ENCODE measurements at regions not wholly inside any gene's neighbourhood (a gene's known extent, or its start where the extent isn't known, plus 50 kb on each side); places are given as distances from the start of the nearest gene placed in this dataset.
A peak's percentile ranks its signal among the peaks of the same experiment; 100 is the strongest.

DNA sequence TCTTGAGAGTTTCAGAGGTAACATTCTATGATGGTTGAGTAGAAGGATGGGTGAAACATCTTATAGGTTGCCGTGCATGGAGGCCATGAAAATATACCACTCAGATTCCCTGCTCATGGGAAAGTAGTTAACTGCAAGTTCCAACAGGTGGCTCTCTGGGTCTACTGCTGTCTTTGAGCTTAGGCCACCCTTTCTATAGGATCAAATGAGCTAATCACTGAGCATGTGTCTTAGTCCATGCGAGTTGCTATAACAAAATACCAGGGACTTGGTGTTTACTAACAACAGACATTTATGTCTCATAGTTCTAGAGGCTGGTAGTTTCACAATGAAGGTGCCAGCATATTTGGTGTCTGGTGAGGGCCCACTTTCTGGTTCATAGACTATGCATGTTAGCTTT, 144.8 kb upstream of the UNC5C start:
- DNase-seq (ENCODE audit: low read depth, low spot score) = peak; percentile 15
- no TSS peak for BruUV-seq (replicated peaks)
- CTCF ChIA-PET = interaction anchor here (1.0 kb wide), 1 partner anchor 1460 kb away, joined by 5 read pairs; no protein-coding TSS in a partner anchor

More for the DNA sequence above, 144.8 kb upstream of the UNC5C start:
- Histone ChIP-seq H3K9me3 (ENCODE audit: control insufficient read depth in 1 of 2, insufficient read depth in 1 of 2, low read depth in 1 of 2, low read length in 2 of 2) (no peaks in the 10 kb centered on the region), H4K20me1 (ENCODE audit: insufficient read depth) (no peaks in the 10 kb centered on the region), H3K27me3 (ENCODE audit: insufficient read depth, low read length) (no peaks in the 10 kb centered on the region), H3K27ac (ENCODE audit: low read depth, low read length) (no peak overlapping the region), H2AFZ (ENCODE audit: low read depth, low read length, poor library complexity, severe bottlenecking) (no peak overlapping the region), H3K79me2 (ENCODE audit: insufficient read depth, low read length) (no peaks in the 10 kb centered on the region), H3K36me3 (ENCODE audit: control insufficient read depth in 1 of 2, insufficient read depth in 2 of 2, low read length in 2 of 2) (no peaks in the 10 kb centered on the region), H3K9me2 (ENCODE audit: insufficient read depth) (no peaks in the 10 kb centered on the region), H3K4me2 (ENCODE audit: low read length) (no peak overlapping the region), H3K4me3 (replicated peaks in 1 of 2; ENCODE audit: low read depth in 1 of 2, low read length in 2 of 2) (no peak overlapping the region), H3K4me1 (ENCODE audit: control insufficient read depth in 1 of 2, insufficient read depth in 2 of 2, low read length in 2 of 2) (no peaks in the 10 kb centered on the region), H3K9ac (ENCODE audit: low read length) (no peak overlapping the region)
- TF ChIP-seq ZFX (IDR thresholded peaks at IDR 0.05) (no peak), EZH2phosphoT487 (IDR thresholded peaks at IDR 0.05; ENCODE audit: borderline replicate concordance) (no peak), CTCF (IDR thresholded peaks at IDR 0.05 in 2 of 3, conservative IDR thresholded peaks at IDR 0.05 in 1 of 3; ENCODE audit: borderline replicate concordance in 1 of 3, insufficient read depth in 1 of 3, low read depth in 2 of 3, low read length in 2 of 3) (peak in 2 of 3 experiments; percentile 16 to 28; a peak in 2 of 6 replicates), RAD21 (IDR thresholded peaks at IDR 0.05; ENCODE audit: low read depth) (peak; percentile 43; the same call in 1 of the 2 replicates)
- TF ChIP-seq, protein P1, sequence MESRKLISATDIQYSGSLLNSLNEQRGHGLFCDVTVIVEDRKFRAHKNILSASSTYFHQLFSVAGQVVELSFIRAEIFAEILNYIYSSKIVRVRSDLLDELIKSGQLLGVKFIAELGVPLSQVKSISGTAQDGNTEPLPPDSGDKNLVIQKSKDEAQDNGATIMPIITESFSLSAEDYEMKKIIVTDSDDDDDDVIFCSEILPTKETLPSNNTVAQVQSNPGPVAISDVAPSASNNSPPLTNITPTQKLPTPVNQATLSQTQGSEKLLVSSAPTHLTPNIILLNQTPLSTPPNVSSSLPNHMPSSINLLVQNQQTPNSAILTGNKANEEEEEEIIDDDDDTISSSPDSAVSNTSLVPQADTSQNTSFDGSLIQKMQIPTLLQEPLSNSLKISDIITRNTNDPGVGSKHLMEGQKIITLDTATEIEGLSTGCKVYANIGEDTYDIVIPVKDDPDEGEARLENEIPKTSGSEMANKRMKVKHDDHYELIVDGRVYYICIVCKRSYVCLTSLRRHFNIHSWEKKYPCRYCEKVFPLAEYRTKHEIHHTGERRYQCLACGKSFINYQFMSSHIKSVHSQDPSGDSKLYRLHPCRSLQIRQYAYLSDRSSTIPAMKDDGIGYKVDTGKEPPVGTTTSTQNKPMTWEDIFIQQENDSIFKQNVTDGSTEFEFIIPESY (IDR thresholded peaks at IDR 0.05; ENCODE audit: extremely low read depth, insufficient replicate concordance, low read length) = no peak
- POLR2A ChIA-PET = no interaction called here
- RAD21 ChIA-PET (ENCODE audit: low non-redundant PET in 1 of 2, low total read pairs in 2 of 2, uncharacterized antibody in 2 of 2, unreplicated experiment in 2 of 2) = no interaction called here
- peak; percentile 53 for ATAC-seq
- intact Hi-C loops (cut with micrococcal nuclease) = no loop called here
